Urinary bladder (tissue), 3 donors: ENCODE measurements at regions not wholly inside any gene's neighbourhood (a gene's known extent, or its start where the extent isn't known, plus 50 kb on each side); places are given as distances from the start of the nearest gene placed in this dataset.
"Not testable (repeated sequence)": the region's sequence is repeated elsewhere in the genome, so short reads cannot be mapped to it uniquely, and the experiment has no call there.

Experiments
- DNase-seq: peaks from one replicate; pipeline ENCODE4 v3.0.0-alpha.2; 2015; ENCODE audit errors: extremely low spot score
- H3K27ac ChIP-seq: one replicate; pipeline ENCODE4 v1.5.1; 2013; ENCODE audit warnings: low read depth, mild to moderate bottlenecking, moderate library complexity
- H3K36me3 ChIP-seq: one replicate; pipeline ENCODE4 v1.6.1; 2013; ENCODE audit warnings: mild to moderate bottlenecking, moderate library complexity; ENCODE audit not compliant: insufficient read depth
- H3K4me1 ChIP-seq: one replicate; pipeline ENCODE4 v1.6.1; 2013; ENCODE audit warnings: mild to moderate bottlenecking, moderate library complexity; ENCODE audit not compliant: insufficient read depth
- H3K4me3 ChIP-seq: one replicate; pipeline ENCODE4 v1.5.1; 2013; ENCODE audit warnings: low read depth, low read length
- WGBS: extraction: QIAGEN DNeasy Blood & Tissue Kit; methylation state at CpG from one replicate; pipeline ENCODE4 v1.1.7; 2013; 5-methylcytosine and 5-hydroxymethylcytosine counted together
- donor health status: healthy with polysubstance abuse.
- donor health status: healthy.

GRCh38 chrX:26762253-26762652 lies 546.3 kb downstream of the MAGEB5 start:
- WGBS, result 85% methylated on average over 2 of the region's 2 CpGs

GRCh38 chrX:26755760-26756159 lies 539.8 kb downstream of the MAGEB5 start:
- H3K27ac ChIP-seq, H3K4me3 ChIP-seq, H3K36me3 ChIP-seq, H3K4me1 ChIP-seq, DNase-seq: not testable (repeated sequence)
- WGBS, result 86% methylated on average over 13 of the region's 13 CpGs

More at GRCh38 chrX:26762253-26762652, 546.3 kb downstream of the MAGEB5 start:
- no peak for DNase-seq
- Histone ChIP-seq H3K4me3 (no peak overlapping the region), H3K27ac (no peak overlapping the region), H3K36me3 (no peaks in the 10 kb centered on the region), H3K4me1 (no peaks in the 10 kb centered on the region)

GRCh38 chrX:26747877-26748276 lies 531.9 kb downstream of the MAGEB5 start:
- no peaks in the 10 kb centered on the region for H3K4me1 ChIP-seq
- no peak overlapping the region for H3K4me3 ChIP-seq
- WGBS, result 76% methylated on average over 12 of the region's 12 CpGs
- no peak for DNase-seq
- H3K27ac ChIP-seq, result no peak overlapping the region
- H3K36me3 ChIP-seq, result no peaks in the 10 kb centered on the region

GRCh38 chrX:26722666-26723428 lies 506.9 kb downstream of the MAGEB5 start:
- H3K4me1 ChIP-seq, result no peaks in the 10 kb centered on the region
- no peak overlapping the region for H3K27ac ChIP-seq
- H3K4me3 ChIP-seq, result no peak overlapping the region
- WGBS, result 91% methylated on average over 9 of the region's 9 CpGs
- no peaks in the 10 kb centered on the region for H3K36me3 ChIP-seq
- no peak for DNase-seq

GRCh38 chrX:26672571-26672970 lies 456.6 kb downstream of the MAGEB5 start:
- Histone ChIP-seq H3K27ac (no peak overlapping the region), H3K4me1 (no peaks in the 10 kb centered on the region), H3K4me3 (no peak overlapping the region), H3K36me3 (no peaks in the 10 kb centered on the region)
- 81% methylated on average over 3 of the region's 3 CpGs for WGBS
- DNase-seq, result no peak

- no peak for DNase-seq
- 63% methylated on average over 1 of the region's 1 CpG for WGBS
- H3K27ac ChIP-seq, result no peak overlapping the region
- no peaks in the 10 kb centered on the region for H3K36me3 ChIP-seq
- no peaks in the 10 kb centered on the region for H3K4me1 ChIP-seq
- H3K4me3 ChIP-seq, result no peak overlapping the region
Observed at GRCh38 chrX:26670521-26670920, 454.6 kb downstream of the MAGEB5 start.

- H3K27ac ChIP-seq, result no peak overlapping the region
- no peaks in the 10 kb centered on the region for H3K36me3 ChIP-seq
- no peak for DNase-seq
- WGBS, result 82% methylated on average over 3 of the region's 3 CpGs
- no peak overlapping the region for H3K4me3 ChIP-seq
- no peaks in the 10 kb centered on the region for H3K4me1 ChIP-seq
Observed at GRCh38 chrX:26664919-26665318, 448.9 kb downstream of the MAGEB5 start.

- WGBS, result 91% methylated on average over 2 of the region's 2 CpGs
- no peak for DNase-seq
Observed at GRCh38 chrX:26653050-26653449, 437.1 kb downstream of the MAGEB5 start.

GRCh38 chrX:26651755-26652154 lies 435.8 kb downstream of the MAGEB5 start:
- Histone ChIP-seq H3K4me1 (no peaks in the 10 kb centered on the region), H3K4me3 (no peak overlapping the region), H3K36me3 (no peaks in the 10 kb centered on the region), H3K27ac (no peak overlapping the region)
- no peak for DNase-seq

More at GRCh38 chrX:26653050-26653449, 437.1 kb downstream of the MAGEB5 start:
- Histone ChIP-seq H3K4me3 (no peak overlapping the region), H3K4me1 (no peaks in the 10 kb centered on the region), H3K27ac (no peak overlapping the region), H3K36me3 (no peaks in the 10 kb centered on the region)

GRCh38 chrX:26649534-26649933 lies 433.6 kb downstream of the MAGEB5 start:
- Histone ChIP-seq H3K27ac (no peak overlapping the region), H3K4me3 (no peak overlapping the region), H3K36me3 (no peaks in the 10 kb centered on the region), H3K4me1 (no peaks in the 10 kb centered on the region)
- DNase-seq, result no peak
- WGBS, result 58% methylated on average over 7 of the region's 7 CpGs

- Histone ChIP-seq H3K4me1 (no peaks in the 10 kb centered on the region), H3K27ac (no peak overlapping the region), H3K36me3 (no peaks in the 10 kb centered on the region), H3K4me3 (no peak overlapping the region)
- 66% methylated on average over 1 of the region's 1 CpG for WGBS
- no peak for DNase-seq
Observed at GRCh38 chrX:26631385-26631784, 415.4 kb downstream of the MAGEB5 start.

GRCh38 chrX:26613956-26614355 lies 398.0 kb downstream of the MAGEB5 start:
- Histone ChIP-seq H3K36me3 (no peaks in the 10 kb centered on the region), H3K27ac (no peak overlapping the region), H3K4me3 (no peak overlapping the region), H3K4me1 (no peaks in the 10 kb centered on the region)
- 73% methylated on average over 2 of the region's 2 CpGs for whole genome bisulfite sequencing
- DNase-seq, result no peak

GRCh38 chrX:26606971-26607370 lies 391.0 kb downstream of the MAGEB5 start:
- 79% methylated on average over 1 of the region's 1 CpG for WGBS
- DNase-seq, result no peak

GRCh38 chrX:26597981-26598380 lies 382.0 kb downstream of the MAGEB5 start:
- 62% methylated on average over 2 of the region's 2 CpGs for WGBS
- no peak overlapping the region for H3K4me3 ChIP-seq
- no peaks in the 10 kb centered on the region for H3K36me3 ChIP-seq

More at GRCh38 chrX:26606971-26607370, 391.0 kb downstream of the MAGEB5 start:
- Histone ChIP-seq H3K36me3 (no peaks in the 10 kb centered on the region), H3K4me1 (no peaks in the 10 kb centered on the region), H3K27ac (no peak overlapping the region), H3K4me3 (no peak overlapping the region)

More at GRCh38 chrX:26597981-26598380, 382.0 kb downstream of the MAGEB5 start:
- no peak for DNase-seq
- H3K27ac ChIP-seq, result no peak overlapping the region
- no peaks in the 10 kb centered on the region for H3K4me1 ChIP-seq
